Neural progenitor cell (in vitro differentiated cells): ENCODE measurements at regions not wholly inside any gene's neighbourhood (a gene's known extent, or its start where the extent isn't known, plus 50 kb on each side); places are given as distances from the start of the nearest gene placed in this dataset.

ENCODE experiments used
- EZH2 ChIP-seq: fragments of 200-600 bp; sonication (generic); IDR thresholded peaks from 2 replicates; pipeline ENCODE4 v1.6.1; 2017; ENCODE audit warnings: antibody characterized with exemption, mild to moderate bottlenecking, moderate library complexity
- EZH2phosphoT487 ChIP-seq: fragments of 200-600 bp; sonication (generic); IDR thresholded peaks from 2 replicates; pipeline ENCODE4 v1.6.1; 2017; ENCODE audit warnings: antibody characterized with exemption
- TF ChIP-seq, protein P1 (sequence below): fragments of 200-600 bp; sonication (generic); IDR thresholded peaks from 2 replicates; pipeline ENCODE4 v1.5.1; 2017; ENCODE audit warnings: antibody characterized with exemption, mild to moderate bottlenecking

DNA sequence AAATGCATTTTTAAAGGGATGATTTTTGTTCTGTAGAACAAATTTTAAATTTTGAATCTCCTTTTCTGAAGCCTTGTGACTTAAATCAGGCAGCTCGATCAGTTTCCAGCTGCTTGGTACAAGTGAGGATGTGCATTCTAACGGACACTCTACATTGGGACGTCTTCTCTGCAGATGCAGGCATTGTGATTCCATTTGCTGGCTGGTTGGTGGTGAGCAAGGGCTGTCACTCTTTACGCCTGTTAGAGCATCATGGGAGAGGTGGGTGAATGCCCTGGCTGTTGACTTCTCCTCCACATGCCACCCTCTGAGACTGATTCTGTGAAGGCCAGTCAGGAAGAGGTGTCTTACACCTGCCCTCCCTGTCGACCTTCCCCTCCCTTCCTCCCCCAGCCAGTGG lies 240.5 kb upstream of the RNF32 start:
- TF ChIP-seq EZH2 (no peak), EZH2phosphoT487 (no peak)
- TF ChIP-seq, protein P1, sequence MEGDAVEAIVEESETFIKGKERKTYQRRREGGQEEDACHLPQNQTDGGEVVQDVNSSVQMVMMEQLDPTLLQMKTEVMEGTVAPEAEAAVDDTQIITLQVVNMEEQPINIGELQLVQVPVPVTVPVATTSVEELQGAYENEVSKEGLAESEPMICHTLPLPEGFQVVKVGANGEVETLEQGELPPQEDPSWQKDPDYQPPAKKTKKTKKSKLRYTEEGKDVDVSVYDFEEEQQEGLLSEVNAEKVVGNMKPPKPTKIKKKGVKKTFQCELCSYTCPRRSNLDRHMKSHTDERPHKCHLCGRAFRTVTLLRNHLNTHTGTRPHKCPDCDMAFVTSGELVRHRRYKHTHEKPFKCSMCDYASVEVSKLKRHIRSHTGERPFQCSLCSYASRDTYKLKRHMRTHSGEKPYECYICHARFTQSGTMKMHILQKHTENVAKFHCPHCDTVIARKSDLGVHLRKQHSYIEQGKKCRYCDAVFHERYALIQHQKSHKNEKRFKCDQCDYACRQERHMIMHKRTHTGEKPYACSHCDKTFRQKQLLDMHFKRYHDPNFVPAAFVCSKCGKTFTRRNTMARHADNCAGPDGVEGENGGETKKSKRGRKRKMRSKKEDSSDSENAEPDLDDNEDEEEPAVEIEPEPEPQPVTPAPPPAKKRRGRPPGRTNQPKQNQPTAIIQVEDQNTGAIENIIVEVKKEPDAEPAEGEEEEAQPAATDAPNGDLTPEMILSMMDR, result no peak
